ENCODE measurements at regions not wholly inside any gene's neighbourhood (a gene's known extent, or its start where the extent isn't known, plus 50 kb on each side); places are given as distances from the start of the nearest gene placed in this dataset.

DNA sequence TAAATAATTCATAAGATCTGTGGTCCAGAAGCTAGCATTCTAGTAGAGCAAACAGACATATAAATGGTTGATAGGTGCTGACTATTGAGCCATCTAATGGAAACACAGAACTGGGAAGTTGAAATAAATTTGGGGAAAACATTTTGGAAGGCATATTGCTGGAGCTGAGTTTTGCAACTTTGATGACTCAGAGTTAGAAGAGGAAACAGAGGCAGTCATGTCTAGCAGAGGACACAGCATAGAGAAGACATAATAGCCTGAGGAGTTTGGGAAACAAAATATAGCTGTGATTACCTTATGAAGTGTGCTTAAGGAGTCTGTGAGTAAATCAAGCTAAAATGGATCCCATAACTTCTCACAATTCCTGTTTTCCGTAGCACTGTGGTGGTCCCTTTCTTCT, 86.9 kb upstream of the FLRT2 start:
- TF ChIP-seq POLR2A (IDR thresholded peaks at IDR 0.05) (no peak), POLR2AphosphoS5 (IDR thresholded peaks at IDR 0.05) (no peak)
- TF ChIP-seq, protein P1, sequence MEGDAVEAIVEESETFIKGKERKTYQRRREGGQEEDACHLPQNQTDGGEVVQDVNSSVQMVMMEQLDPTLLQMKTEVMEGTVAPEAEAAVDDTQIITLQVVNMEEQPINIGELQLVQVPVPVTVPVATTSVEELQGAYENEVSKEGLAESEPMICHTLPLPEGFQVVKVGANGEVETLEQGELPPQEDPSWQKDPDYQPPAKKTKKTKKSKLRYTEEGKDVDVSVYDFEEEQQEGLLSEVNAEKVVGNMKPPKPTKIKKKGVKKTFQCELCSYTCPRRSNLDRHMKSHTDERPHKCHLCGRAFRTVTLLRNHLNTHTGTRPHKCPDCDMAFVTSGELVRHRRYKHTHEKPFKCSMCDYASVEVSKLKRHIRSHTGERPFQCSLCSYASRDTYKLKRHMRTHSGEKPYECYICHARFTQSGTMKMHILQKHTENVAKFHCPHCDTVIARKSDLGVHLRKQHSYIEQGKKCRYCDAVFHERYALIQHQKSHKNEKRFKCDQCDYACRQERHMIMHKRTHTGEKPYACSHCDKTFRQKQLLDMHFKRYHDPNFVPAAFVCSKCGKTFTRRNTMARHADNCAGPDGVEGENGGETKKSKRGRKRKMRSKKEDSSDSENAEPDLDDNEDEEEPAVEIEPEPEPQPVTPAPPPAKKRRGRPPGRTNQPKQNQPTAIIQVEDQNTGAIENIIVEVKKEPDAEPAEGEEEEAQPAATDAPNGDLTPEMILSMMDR (IDR thresholded peaks at IDR 0.05): no peak

Measured in upper lobe of left lung (tissue), 4 donors.